ENCODE measurements at regions not wholly inside any gene's neighbourhood (a gene's known extent, or its start where the extent isn't known, plus 50 kb on each side); places are given as distances from the start of the nearest gene placed in this dataset.

GRCh38 chr12:124426594-124427555 lies 132.0 kb downstream of the RFLNA start:
- no peak for TF ChIP-seq POLR2A (IDR thresholded peaks at IDR 0.05)
- TF ChIP-seq, protein P1, sequence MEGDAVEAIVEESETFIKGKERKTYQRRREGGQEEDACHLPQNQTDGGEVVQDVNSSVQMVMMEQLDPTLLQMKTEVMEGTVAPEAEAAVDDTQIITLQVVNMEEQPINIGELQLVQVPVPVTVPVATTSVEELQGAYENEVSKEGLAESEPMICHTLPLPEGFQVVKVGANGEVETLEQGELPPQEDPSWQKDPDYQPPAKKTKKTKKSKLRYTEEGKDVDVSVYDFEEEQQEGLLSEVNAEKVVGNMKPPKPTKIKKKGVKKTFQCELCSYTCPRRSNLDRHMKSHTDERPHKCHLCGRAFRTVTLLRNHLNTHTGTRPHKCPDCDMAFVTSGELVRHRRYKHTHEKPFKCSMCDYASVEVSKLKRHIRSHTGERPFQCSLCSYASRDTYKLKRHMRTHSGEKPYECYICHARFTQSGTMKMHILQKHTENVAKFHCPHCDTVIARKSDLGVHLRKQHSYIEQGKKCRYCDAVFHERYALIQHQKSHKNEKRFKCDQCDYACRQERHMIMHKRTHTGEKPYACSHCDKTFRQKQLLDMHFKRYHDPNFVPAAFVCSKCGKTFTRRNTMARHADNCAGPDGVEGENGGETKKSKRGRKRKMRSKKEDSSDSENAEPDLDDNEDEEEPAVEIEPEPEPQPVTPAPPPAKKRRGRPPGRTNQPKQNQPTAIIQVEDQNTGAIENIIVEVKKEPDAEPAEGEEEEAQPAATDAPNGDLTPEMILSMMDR (IDR thresholded peaks at IDR 0.05): no peak
